ENCODE measurements at regions not wholly inside any gene's neighbourhood (a gene's known extent, or its start where the extent isn't known, plus 50 kb on each side); places are given as distances from the start of the nearest gene placed in this dataset.

- FAIRE-seq (no peak), DNase-seq (ENCODE audit: insufficient read length, low spot score) (no peak)
Measured at GRCh38 chr1:115428256-115428655, 90.2 kb upstream of the NGF start.

GRCh38 chr1:115426956-115427355 is 88.9 kb upstream of the NGF start:
- DNase-seq (ENCODE audit: insufficient read length, low spot score) (no peak), FAIRE-seq (no peak)

GRCh38 chr1:115426231-115426771 is 88.3 kb upstream of the NGF start:
- no peak for FAIRE-seq
- no peak for DNase-seq (ENCODE audit: insufficient read length, low spot score)

GRCh38 chr1:115425442-115425841 is 87.4 kb upstream of the NGF start:
- FAIRE-seq, result no peak
- no peak for DNase-seq (ENCODE audit: insufficient read length, low spot score)

- FAIRE-seq (no peak), DNase-seq (ENCODE audit: insufficient read length, low spot score) (no peak)
Measured at GRCh38 chr1:115423776-115424175, 85.7 kb upstream of the NGF start.

- DNase-seq (ENCODE audit: insufficient read length, low spot score), result no peak
- no peak for FAIRE-seq
Measured at GRCh38 chr1:115419571-115419970, 81.5 kb upstream of the NGF start.

GRCh38 chr1:115413621-115414020 is 75.6 kb upstream of the NGF start:
- no peak for DNase-seq (ENCODE audit: insufficient read length, low spot score)

GRCh38 chr1:115413208-115413607 is 75.2 kb upstream of the NGF start:
- FAIRE-seq, result no peak
- DNase-seq (ENCODE audit: insufficient read length, low spot score), result no peak

More at GRCh38 chr1:115413621-115414020, 75.6 kb upstream of the NGF start:
- FAIRE-seq, result no peak

GRCh38 chr1:115412733-115413132 is 74.7 kb upstream of the NGF start:
- DNase-seq (ENCODE audit: insufficient read length, low spot score), result no peak
- no peak for FAIRE-seq

GRCh38 chr1:115412286-115412685 is 74.2 kb upstream of the NGF start:
- DNase-seq (ENCODE audit: insufficient read length, low spot score) (no peak), FAIRE-seq (no peak)

GRCh38 chr1:115411371-115412063 is 73.5 kb upstream of the NGF start:
- DNase-seq (ENCODE audit: insufficient read length, low spot score), result no peak
- no peak for FAIRE-seq

- FAIRE-seq, result no peak
- no peak for DNase-seq (ENCODE audit: insufficient read length, low spot score)
Measured at GRCh38 chr1:115409094-115410015, 71.3 kb upstream of the NGF start.

- DNase-seq (ENCODE audit: insufficient read length, low spot score) (no peak), FAIRE-seq (no peak)
Measured at GRCh38 chr1:115408533-115408932, 70.5 kb upstream of the NGF start.

GRCh38 chr1:115404911-115405310 is 66.9 kb upstream of the NGF start:
- no peak for FAIRE-seq
- no peak for DNase-seq (ENCODE audit: insufficient read length, low spot score)

- FAIRE-seq (no peak), DNase-seq (ENCODE audit: insufficient read length, low spot score) (no peak)
Measured at GRCh38 chr1:115402753-115403184, 64.7 kb upstream of the NGF start.

GRCh38 chr1:115401676-115402075 is 63.6 kb upstream of the NGF start:
- no peak for FAIRE-seq

GRCh38 chr1:115400891-115401290 is 62.8 kb upstream of the NGF start:
- FAIRE-seq (no peak), DNase-seq (ENCODE audit: insufficient read length, low spot score) (no peak)

More at GRCh38 chr1:115401676-115402075, 63.6 kb upstream of the NGF start:
- no peak for DNase-seq (ENCODE audit: insufficient read length, low spot score)

- FAIRE-seq (no peak), DNase-seq (ENCODE audit: insufficient read length, low spot score) (no peak)
Measured at GRCh38 chr1:115400426-115400825, 62.4 kb upstream of the NGF start.

GRCh38 chr1:115398745-115399144 is 60.7 kb upstream of the NGF start:
- no peak for FAIRE-seq

More at GRCh38 chr1:115398745-115399144, 60.7 kb upstream of the NGF start:
- no peak for DNase-seq (ENCODE audit: insufficient read length, low spot score)
